ENCODE measurements at regions not wholly inside any gene's neighbourhood (a gene's known extent, or its start where the extent isn't known, plus 50 kb on each side); places are given as distances from the start of the nearest gene placed in this dataset.

DNA sequence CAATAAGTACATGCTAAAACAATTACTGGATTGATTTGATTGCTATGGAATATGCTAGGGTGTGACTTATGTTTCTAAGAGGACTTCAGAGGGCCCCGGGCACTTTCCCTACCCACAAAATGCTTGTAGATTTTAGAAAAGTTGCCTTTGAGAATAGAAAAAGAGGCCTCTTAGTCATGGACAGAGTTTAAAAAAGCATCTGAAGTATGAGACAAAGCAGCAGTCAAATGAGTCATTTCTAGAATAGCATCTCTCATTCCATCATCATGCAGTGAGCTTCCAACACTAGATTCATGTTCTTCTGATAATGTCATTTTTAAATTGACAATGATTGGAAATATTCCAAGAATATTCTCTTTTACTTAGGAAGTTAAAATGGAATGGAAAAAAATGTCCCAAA, 675.1 kb upstream of the PCDH15 start:
- H3K79me2 ChIP-seq (ENCODE audit: control insufficient read depth, insufficient read depth, low read length) = no peaks in the 10 kb centered on the region
- H3K4me2 ChIP-seq (ENCODE audit: control insufficient read depth, extremely low read depth, insufficient read depth, low read depth, low read length) = no peak overlapping the region
- H2AFZ ChIP-seq (ENCODE audit: control insufficient read depth, low read length) = no peak overlapping the region
- dilution Hi-C loops (cut with MboI; ENCODE audit: extremely low pct_ligation_motif_present, low sequenced_read_pairs) = no loop called here
- FAIRE-seq (no peak), DNase-seq (ENCODE audit: low read depth, low spot score) (no peak)
- H3K9me3 ChIP-seq (ENCODE audit: control insufficient read depth, low read depth, low read length) = no peaks in the 10 kb centered on the region
- H3K36me3 ChIP-seq (ENCODE audit: control insufficient read depth in 2 of 2, extremely low read depth in 1 of 2, insufficient read depth in 2 of 2, low read length in 2 of 2) = no peaks in the 10 kb centered on the region
- no peak overlapping the region for H3K4me3 ChIP-seq (ENCODE audit: control insufficient read depth in 2 of 3, extremely low read depth in 1 of 3, insufficient read depth in 2 of 3, low read depth in 1 of 3, low read length in 3 of 3)
- TF ChIP-seq EZH2 (IDR thresholded peaks at IDR 0.05; ENCODE audit: low read length) = no peak
- TF ChIP-seq, protein P1, sequence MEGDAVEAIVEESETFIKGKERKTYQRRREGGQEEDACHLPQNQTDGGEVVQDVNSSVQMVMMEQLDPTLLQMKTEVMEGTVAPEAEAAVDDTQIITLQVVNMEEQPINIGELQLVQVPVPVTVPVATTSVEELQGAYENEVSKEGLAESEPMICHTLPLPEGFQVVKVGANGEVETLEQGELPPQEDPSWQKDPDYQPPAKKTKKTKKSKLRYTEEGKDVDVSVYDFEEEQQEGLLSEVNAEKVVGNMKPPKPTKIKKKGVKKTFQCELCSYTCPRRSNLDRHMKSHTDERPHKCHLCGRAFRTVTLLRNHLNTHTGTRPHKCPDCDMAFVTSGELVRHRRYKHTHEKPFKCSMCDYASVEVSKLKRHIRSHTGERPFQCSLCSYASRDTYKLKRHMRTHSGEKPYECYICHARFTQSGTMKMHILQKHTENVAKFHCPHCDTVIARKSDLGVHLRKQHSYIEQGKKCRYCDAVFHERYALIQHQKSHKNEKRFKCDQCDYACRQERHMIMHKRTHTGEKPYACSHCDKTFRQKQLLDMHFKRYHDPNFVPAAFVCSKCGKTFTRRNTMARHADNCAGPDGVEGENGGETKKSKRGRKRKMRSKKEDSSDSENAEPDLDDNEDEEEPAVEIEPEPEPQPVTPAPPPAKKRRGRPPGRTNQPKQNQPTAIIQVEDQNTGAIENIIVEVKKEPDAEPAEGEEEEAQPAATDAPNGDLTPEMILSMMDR (optimal IDR thresholded peaks at IDR 0.05 in 1 of 3, IDR thresholded peaks at IDR 0.05 in 1 of 3, conservative IDR thresholded peaks at IDR 0.05 in 1 of 3; ENCODE audit: extremely low read depth in 1 of 3, insufficient read depth in 2 of 3, low read length in 3 of 3) = no peak
- no peaks in the 10 kb centered on the region for H4K20me1 ChIP-seq (ENCODE audit: control insufficient read depth, extremely low read depth, insufficient read depth, low read length)
- H3K9me1 ChIP-seq (ENCODE audit: control insufficient read depth, extremely low read depth, insufficient read depth, low read length) = no peaks in the 10 kb centered on the region
- H3K9ac ChIP-seq (ENCODE audit: control insufficient read depth, extremely low read depth, insufficient read depth, low read length) = no peak overlapping the region
- H3K27ac ChIP-seq (ENCODE audit: control insufficient read depth, insufficient read depth, low read length) = no peak overlapping the region
- no peaks in the 10 kb centered on the region for H3K4me1 ChIP-seq (ENCODE audit: control insufficient read depth, extremely low read depth, insufficient read depth, low read length)
- no peaks in the 10 kb centered on the region for H3K27me3 ChIP-seq (ENCODE audit: control insufficient read depth, extremely low read depth, insufficient read depth, low read length)

DNA sequence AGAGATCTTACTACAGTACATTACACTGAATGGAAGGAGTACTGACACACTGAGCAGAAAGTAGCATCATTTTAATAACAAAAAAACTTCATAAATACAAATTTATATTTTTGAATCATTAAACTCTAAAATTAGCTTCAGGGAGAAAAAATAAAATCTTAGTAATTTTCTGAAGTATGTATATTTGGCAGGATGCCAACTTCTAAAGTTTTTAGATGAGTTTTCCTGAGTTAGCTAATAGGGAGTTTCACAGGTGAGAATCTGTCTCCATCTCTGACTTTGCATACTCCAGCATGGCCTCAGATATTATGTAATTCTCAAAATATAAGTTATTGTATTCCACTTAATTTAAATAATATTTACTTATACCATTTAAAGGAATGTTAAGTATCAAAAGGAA, 673.2 kb upstream of the PCDH15 start:
- Histone ChIP-seq H3K27me3 (ENCODE audit: control insufficient read depth, extremely low read depth, insufficient read depth, low read length) (no peaks in the 10 kb centered on the region), H2AFZ (ENCODE audit: control insufficient read depth, low read length) (no peak overlapping the region), H4K20me1 (ENCODE audit: control insufficient read depth, extremely low read depth, insufficient read depth, low read length) (no peaks in the 10 kb centered on the region), H3K79me2 (ENCODE audit: control insufficient read depth, insufficient read depth, low read length) (no peaks in the 10 kb centered on the region), H3K9me1 (ENCODE audit: control insufficient read depth, extremely low read depth, insufficient read depth, low read length) (no peaks in the 10 kb centered on the region), H3K36me3 (ENCODE audit: control insufficient read depth in 2 of 2, extremely low read depth in 1 of 2, insufficient read depth in 2 of 2, low read length in 2 of 2) (no peaks in the 10 kb centered on the region), H3K4me1 (ENCODE audit: control insufficient read depth, extremely low read depth, insufficient read depth, low read length) (no peaks in the 10 kb centered on the region), H3K27ac (ENCODE audit: control insufficient read depth, insufficient read depth, low read length) (no peak overlapping the region), H3K4me2 (ENCODE audit: control insufficient read depth, extremely low read depth, insufficient read depth, low read depth, low read length) (no peak overlapping the region), H3K4me3 (ENCODE audit: control insufficient read depth in 2 of 3, extremely low read depth in 1 of 3, insufficient read depth in 2 of 3, low read depth in 1 of 3, low read length in 3 of 3) (no peak overlapping the region), H3K9ac (ENCODE audit: control insufficient read depth, extremely low read depth, insufficient read depth, low read length) (no peak overlapping the region), H3K9me3 (ENCODE audit: control insufficient read depth, low read depth, low read length) (no peaks in the 10 kb centered on the region)
- dilution Hi-C loops (cut with MboI; ENCODE audit: extremely low pct_ligation_motif_present, low sequenced_read_pairs) = no loop called here
- DNase-seq (ENCODE audit: low read depth, low spot score) (no peak), FAIRE-seq (no peak)
- TF ChIP-seq, protein P1 (optimal IDR thresholded peaks at IDR 0.05 in 1 of 3, IDR thresholded peaks at IDR 0.05 in 1 of 3, conservative IDR thresholded peaks at IDR 0.05 in 1 of 3; ENCODE audit: extremely low read depth in 1 of 3, insufficient read depth in 2 of 3, low read length in 3 of 3) = no peak
